OCI-LY7 (cell line): ENCODE measurements at regions not wholly inside any gene's neighbourhood (a gene's known extent, or its start where the extent isn't known, plus 50 kb on each side); places are given as distances from the start of the nearest gene placed in this dataset.

ENCODE experiments used
- BruUV-seq: library from RNA; stranded (reverse); fragments of 400-500 nt; replicated peaks from 2 replicates; lab custom pipeline; 2021; lab: Mats Ljungman, UMichigan
- CTCF ChIA-PET: fragments of 300-600 bp; sonication (Branson Sonifier 250); formaldehyde crosslinking; loops from one replicate; lab custom pipeline; 2022; ENCODE audit warnings: antibody characterized with exemption; ENCODE audit not compliant: unreplicated experiment; lab: Charles Lee
- POLR2A ChIA-PET: fragments of 300-600 bp; sonication (Branson Sonifier 250); formaldehyde crosslinking; loops from one replicate; lab custom pipeline; 2022; ENCODE audit warnings: antibody characterized with exemption; lab: Charles Lee
- DNase-seq: peaks from one replicate; pipeline ENCODE4 v3.0.0-alpha.2; 2015; ENCODE audit warnings: low spot score
- H2AFZ ChIP-seq: fragments of 200-600 bp; sonication (generic), shearing (Covaris generic); 2 replicates; pipeline ENCODE4 v1.6.1; 2014; ENCODE audit warnings: mild to moderate bottlenecking, antibody characterized with exemption, low read length, moderate library complexity
- H3K27ac ChIP-seq: fragments of 200-600 bp; sonication (generic); 2 replicates; pipeline ENCODE4 v1.5.1; 2014; ENCODE audit warnings: mixed run types, low read depth, mild to moderate bottlenecking, moderate library complexity, low read length, inconsistent platforms; ENCODE audit not compliant: poor library complexity, severe bottlenecking
- H3K36me3 ChIP-seq: fragments of 200-600 bp; sonication (generic); 2 replicates; pipeline ENCODE4 v1.6.1; 2014; ENCODE audit warnings: mild to moderate bottlenecking, antibody characterized with exemption, low read length, moderate library complexity, mixed read lengths; ENCODE audit not compliant: insufficient read depth
- H3K4me1 ChIP-seq: fragments of 200-600 bp; sonication (generic); 2 replicates; pipeline ENCODE4 v1.5.1; 2014; ENCODE audit warnings: mild to moderate bottlenecking, low read length; ENCODE audit not compliant: insufficient read depth, poor library complexity, severe bottlenecking
- H3K4me2 ChIP-seq: fragments of 200-600 bp; sonication (generic); 2 replicates; pipeline ENCODE4 v1.6.1; 2014; ENCODE audit warnings: mild to moderate bottlenecking, low read length
- H3K4me3 ChIP-seq: fragments of 200-600 bp; sonication (generic); 2 replicates; pipeline ENCODE4 v1.5.1; 2014; ENCODE audit warnings: mild to moderate bottlenecking, low read depth, low read length; ENCODE audit not compliant: poor library complexity, severe bottlenecking
- H3K79me2 ChIP-seq: fragments of 200-600 bp; sonication (generic); 2 replicates; pipeline ENCODE4 v1.6.1; 2016; ENCODE audit warnings: low read depth, mild to moderate bottlenecking, low read length, moderate library complexity, mixed read lengths; ENCODE audit not compliant: insufficient read depth
- H3K9me2 ChIP-seq: fragments of 200-600 bp; sonication (generic); 2 replicates; pipeline ENCODE4 v1.6.1; 2016; ENCODE audit warnings: mild to moderate bottlenecking, low read length, mixed read lengths; ENCODE audit not compliant: insufficient read depth
- H3K9me3 ChIP-seq: fragments of 200-600 bp; sonication (generic); 2 replicates; pipeline ENCODE4 v1.6.1; 2014; ENCODE audit warnings: mild to moderate bottlenecking, mixed run types, low read length, mixed read lengths
- H4K20me1 ChIP-seq: fragments of 200-600 bp; sonication (generic); 2 replicates; pipeline ENCODE4 v1.6.1; 2014; ENCODE audit warnings: mild to moderate bottlenecking, antibody characterized with exemption, low read length, moderate library complexity, mixed read lengths; ENCODE audit not compliant: insufficient read depth
- EZH2phosphoT487 ChIP-seq: fragments of 200-600 bp; sonication (generic); IDR thresholded peaks from 2 replicates; pipeline ENCODE4 v1.6.1; 2018; ENCODE audit warnings: low read depth, borderline replicate concordance, mild to moderate bottlenecking, mixed run types, antibody characterized with exemption, low read length, moderate library complexity, mixed read lengths
- intact Hi-C: fragments of 100-400 bp; cut with micrococcal nuclease; formaldehyde crosslinking; loops from one replicate; pipeline ENCODE4 v1.10.0; 2022; ENCODE audit not compliant: unreplicated experiment
- TF ChIP-seq, protein P1 (sequence below): fragments of 200-600 bp; sonication (generic); conservative IDR thresholded peaks from 2 replicates; pipeline ENCODE4 v1.5.1; 2014; ENCODE audit warnings: mild to moderate bottlenecking, antibody characterized with exemption, low read length, moderate library complexity, mixed read lengths

DNA sequence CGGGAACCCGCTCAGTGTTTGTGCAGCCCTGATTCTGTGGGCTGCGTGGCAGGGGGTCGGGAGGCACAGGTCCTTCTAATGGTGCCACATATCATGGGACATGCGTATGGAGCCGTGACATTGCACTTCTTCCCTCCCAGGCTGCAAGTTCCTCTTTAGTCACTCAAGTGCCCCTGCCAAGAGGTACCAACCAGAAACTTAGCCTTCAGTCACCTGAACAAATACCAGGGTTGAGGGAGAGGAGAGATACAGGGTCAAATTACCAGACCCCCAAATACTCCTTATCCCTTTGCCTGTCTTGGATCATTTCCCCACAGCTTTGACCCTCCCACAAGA lies 209.1 kb downstream of the BUD13 start:
- intact Hi-C loops, result no loop called here
- H3K4me3 ChIP-seq, result no peak overlapping the region
- H3K4me2 ChIP-seq, result no peak overlapping the region
- no peak for DNase-seq
- no peaks in the 10 kb centered on the region for H3K79me2 ChIP-seq
- no peaks in the 10 kb centered on the region for H3K36me3 ChIP-seq
- ChIA-PET CTCF (no interaction called here), POLR2A (no interaction called here)
- H3K9me3 ChIP-seq, result no peaks in the 10 kb centered on the region
- H2AFZ ChIP-seq, result no peak overlapping the region
- no peaks in the 10 kb centered on the region for H4K20me1 ChIP-seq
- no peaks in the 10 kb centered on the region for H3K9me2 ChIP-seq
- no peaks in the 10 kb centered on the region for H3K4me1 ChIP-seq
- no peak overlapping the region for H3K27ac ChIP-seq
- TF ChIP-seq EZH2phosphoT487, result no peak
- TF ChIP-seq, protein P1, sequence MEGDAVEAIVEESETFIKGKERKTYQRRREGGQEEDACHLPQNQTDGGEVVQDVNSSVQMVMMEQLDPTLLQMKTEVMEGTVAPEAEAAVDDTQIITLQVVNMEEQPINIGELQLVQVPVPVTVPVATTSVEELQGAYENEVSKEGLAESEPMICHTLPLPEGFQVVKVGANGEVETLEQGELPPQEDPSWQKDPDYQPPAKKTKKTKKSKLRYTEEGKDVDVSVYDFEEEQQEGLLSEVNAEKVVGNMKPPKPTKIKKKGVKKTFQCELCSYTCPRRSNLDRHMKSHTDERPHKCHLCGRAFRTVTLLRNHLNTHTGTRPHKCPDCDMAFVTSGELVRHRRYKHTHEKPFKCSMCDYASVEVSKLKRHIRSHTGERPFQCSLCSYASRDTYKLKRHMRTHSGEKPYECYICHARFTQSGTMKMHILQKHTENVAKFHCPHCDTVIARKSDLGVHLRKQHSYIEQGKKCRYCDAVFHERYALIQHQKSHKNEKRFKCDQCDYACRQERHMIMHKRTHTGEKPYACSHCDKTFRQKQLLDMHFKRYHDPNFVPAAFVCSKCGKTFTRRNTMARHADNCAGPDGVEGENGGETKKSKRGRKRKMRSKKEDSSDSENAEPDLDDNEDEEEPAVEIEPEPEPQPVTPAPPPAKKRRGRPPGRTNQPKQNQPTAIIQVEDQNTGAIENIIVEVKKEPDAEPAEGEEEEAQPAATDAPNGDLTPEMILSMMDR, result no peak
- no TSS peak for BruUV-seq

GRCh38 chr11:116563028-116563711 lies 209.6 kb downstream of the BUD13 start:
- Histone ChIP-seq H3K4me2 (no peak overlapping the region), H3K36me3 (no peaks in the 10 kb centered on the region), H3K9me2 (no peaks in the 10 kb centered on the region), H2AFZ (no peak overlapping the region), H3K27ac (no peak overlapping the region), H3K4me1 (no peaks in the 10 kb centered on the region), H3K9me3 (no peaks in the 10 kb centered on the region), H4K20me1 (no peaks in the 10 kb centered on the region), H3K79me2 (no peaks in the 10 kb centered on the region), H3K4me3 (no peak overlapping the region)
- ChIA-PET POLR2A (no interaction called here), CTCF (no interaction called here)
- intact Hi-C loops, result no loop called here
- no peak for DNase-seq
- no TSS peak for BruUV-seq
- no peak for TF ChIP-seq EZH2phosphoT487
- TF ChIP-seq, protein P1, result no peak

- Histone ChIP-seq H3K79me2 (no peaks in the 10 kb centered on the region), H4K20me1 (no peaks in the 10 kb centered on the region), H3K4me2 (no peak overlapping the region), H3K9me3 (no peaks in the 10 kb centered on the region), H3K27ac (no peak overlapping the region), H3K9me2 (no peaks in the 10 kb centered on the region), H3K4me1 (no peaks in the 10 kb centered on the region), H3K4me3 (no peak overlapping the region), H3K36me3 (no peaks in the 10 kb centered on the region), H2AFZ (no peak overlapping the region)
- TF ChIP-seq EZH2phosphoT487, result no peak
- TF ChIP-seq, protein P1, result no peak
- intact Hi-C loops, result no loop called here
- no TSS peak for BruUV-seq
- CTCF ChIA-PET, result no interaction called here
- DNase-seq, result no peak
- POLR2A ChIA-PET, result no interaction called here
These were observed 212.2 kb downstream of the BUD13 start for GRCh38 chr11:116560589-116560988.
